ENCODE measurements at regions not wholly inside any gene's neighbourhood (a gene's known extent, or its start where the extent isn't known, plus 50 kb on each side); places are given as distances from the start of the nearest gene placed in this dataset.

DNA sequence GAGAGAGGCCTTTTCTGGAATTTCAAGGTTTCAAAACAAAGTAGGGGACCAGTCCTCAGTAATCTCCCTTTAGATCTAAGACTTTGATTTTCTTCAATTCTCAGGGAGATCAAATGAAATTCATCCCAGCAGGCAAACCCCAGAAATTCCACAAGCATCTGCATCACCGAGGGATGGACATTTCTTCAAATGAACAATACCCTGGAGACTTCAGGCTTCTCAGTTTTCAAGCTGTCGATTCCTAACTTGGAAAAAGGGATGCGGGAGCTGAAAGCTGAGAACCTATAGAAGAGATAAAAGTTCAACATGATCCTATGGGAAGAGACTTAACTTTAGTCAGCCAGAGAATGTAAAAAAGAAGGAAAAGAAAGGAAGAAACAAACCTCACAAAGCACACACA is 296.9 kb upstream of the CDH5 start:
- DNase-seq (ENCODE audit: low spot score) (no peak), ATAC-seq (no peak)

DNA sequence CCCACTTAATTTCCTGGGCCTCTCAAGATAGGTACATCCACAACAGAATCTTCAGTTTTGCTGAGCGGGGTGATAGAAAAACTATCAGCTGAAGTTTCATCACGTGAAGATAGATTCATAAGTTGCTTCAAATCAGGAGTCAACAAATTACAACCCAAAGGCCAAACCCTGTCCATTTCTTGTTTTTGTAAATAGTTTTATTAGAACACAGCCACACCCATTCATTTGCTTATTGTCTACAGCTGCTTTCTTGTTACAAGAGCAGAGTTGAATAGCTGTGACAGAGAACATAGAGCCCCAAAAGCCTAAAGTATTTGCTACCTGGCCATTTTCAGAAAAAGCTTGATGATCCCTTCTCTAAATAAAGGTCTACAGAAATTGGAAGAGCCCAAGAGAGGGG is 300.1 kb upstream of the CDH5 start:
- ATAC-seq (no peak), DNase-seq (ENCODE audit: low spot score) (no peak)

- no peak for ATAC-seq
- DNase-seq (ENCODE audit: low spot score), result no peak
Observed at GRCh38 chr16:66065925-66066324, 300.6 kb upstream of the CDH5 start.

DNA sequence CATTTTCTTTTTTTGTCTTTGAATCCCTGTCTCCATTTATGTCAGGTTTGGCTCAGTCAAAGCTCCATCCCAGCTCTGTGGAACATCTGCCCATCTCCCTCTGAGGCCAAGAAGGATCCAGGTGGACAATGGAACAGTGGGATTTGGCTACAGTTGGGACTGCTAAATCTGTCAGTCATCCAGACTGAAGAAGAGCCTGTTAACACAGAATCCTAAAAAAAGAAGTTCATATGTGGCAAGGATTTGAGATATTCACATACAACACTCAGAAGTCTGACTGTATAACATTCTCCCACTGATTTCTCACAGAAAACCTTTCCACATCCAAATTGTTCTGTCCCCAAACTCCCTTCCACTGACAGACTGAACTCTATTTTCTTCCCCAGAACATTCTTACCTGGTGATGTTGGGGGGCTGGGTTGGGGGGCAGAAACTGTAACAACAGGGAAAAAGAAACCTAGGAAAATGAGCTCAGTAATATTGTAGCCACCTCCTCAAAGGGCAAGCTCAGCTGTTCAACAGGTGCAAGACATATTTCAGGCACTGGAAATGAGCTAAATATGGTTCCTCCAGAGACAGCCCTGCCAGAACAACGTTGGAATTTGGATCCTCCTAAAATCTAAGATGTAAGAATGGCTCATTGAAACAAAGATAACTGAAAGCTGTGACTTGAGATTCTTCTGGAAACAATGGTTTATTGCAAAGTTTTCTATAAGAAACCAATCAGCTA is 301.5 kb upstream of the CDH5 start:
- DNase-seq (ENCODE audit: low spot score) (no peak), ATAC-seq (no peak)

DNA sequence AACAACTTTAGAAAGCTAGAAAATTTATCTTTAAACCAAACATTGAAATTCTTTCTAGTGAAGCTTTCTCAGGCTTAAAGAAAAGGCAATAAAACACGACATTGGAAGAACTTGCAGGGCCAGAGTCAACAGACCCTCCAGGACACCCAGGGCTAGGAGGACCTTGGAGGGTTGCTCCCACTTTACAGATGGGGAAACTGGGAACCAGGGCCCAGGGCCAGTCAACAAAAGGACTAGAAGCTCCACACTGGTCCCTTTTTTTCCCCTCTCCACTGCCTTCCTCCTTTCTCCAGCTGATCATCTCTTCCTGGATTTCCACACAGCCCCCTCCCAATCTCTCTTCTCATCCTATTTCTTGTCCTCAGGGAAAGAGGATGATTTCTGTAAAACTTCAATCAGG is 307.7 kb upstream of the CDH5 start:
- ATAC-seq, result no peak
- DNase-seq (ENCODE audit: low spot score), result no peak

- ATAC-seq (no peak), DNase-seq (ENCODE audit: low spot score) (no peak)
Observed at GRCh38 chr16:66058172-66058691, 308.3 kb upstream of the CDH5 start.

GRCh38 chr16:66057057-66057456 is 309.4 kb upstream of the CDH5 start:
- no peak for ATAC-seq

GRCh38 chr16:66054095-66054494 is 312.4 kb upstream of the CDH5 start:
- ATAC-seq, result no peak
- no peak for DNase-seq (ENCODE audit: low spot score)

More at GRCh38 chr16:66057057-66057456, 309.4 kb upstream of the CDH5 start:
- no peak for DNase-seq (ENCODE audit: low spot score)

- DNase-seq (ENCODE audit: low spot score) (no peak), ATAC-seq (no peak)
Observed at GRCh38 chr16:66052745-66053144, 313.7 kb upstream of the CDH5 start.

DNA sequence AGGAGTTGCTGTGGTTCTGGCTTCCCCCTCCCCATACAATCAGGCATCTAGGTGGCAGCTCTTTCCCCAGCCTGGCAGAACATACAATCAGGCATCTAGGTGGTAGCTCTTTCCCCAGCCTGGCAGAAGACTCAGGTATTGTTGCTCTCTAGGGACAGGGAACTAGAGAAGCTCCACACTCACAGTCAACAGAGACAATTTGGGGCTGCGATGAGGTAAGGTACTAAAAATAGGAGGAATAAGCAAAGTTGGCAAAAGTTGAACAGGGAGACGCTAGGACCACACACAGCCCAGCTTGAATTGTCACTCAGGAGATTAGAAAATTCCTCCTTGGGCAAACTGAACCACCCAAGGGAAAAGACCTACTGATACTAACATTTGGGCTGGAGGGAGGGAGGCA is 315.5 kb upstream of the CDH5 start:
- DNase-seq (ENCODE audit: low spot score) (no peak), ATAC-seq (no peak)

DNA sequence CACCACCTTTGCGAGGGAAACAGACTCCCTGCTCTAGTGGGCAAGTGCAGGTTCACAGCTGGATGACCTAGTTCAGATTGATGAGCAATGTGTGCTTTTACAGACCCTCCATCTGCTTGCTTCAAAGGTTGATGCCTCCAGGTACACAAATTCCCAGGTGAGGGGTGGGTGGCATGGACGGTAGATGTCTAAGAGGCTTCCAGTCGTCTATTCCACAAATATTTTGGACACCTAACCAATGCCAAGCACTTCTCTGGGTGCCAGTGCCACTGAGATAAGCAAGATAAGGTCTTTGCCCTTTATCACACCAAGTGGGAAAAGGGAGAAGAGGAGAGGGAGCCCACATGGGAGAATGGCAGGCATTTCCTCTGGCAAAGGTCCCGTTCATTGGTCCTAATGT is 316.6 kb upstream of the CDH5 start:
- DNase-seq (ENCODE audit: low spot score) (no peak), ATAC-seq (no peak)

DNA sequence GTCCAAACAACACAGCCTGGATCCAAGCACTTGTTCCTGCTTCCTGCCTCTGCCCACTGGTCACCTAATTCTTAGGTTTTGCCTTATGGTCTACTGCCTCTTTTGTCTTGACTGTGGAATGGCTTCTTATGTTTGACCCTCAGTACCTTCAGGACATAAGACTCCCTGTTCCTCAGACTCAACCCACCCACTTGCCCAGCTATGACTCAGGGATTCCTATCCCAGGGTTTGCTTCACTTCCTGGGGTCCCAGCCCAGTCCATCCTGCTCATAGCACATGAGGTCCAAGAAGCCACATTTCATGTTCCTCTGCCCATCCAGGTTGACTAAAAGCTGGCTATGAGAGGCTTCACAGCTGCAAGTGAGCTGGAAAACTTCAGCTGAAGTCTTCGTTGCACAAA is 320.9 kb upstream of the CDH5 start:
- ATAC-seq, result no peak
- no peak for DNase-seq (ENCODE audit: low spot score)

- ATAC-seq, result no peak
- DNase-seq (ENCODE audit: low spot score), result no peak
Observed at GRCh38 chr16:66044556-66044955, 321.9 kb upstream of the CDH5 start.

- DNase-seq (ENCODE audit: low spot score) (no peak), ATAC-seq (no peak)
Observed at GRCh38 chr16:66044089-66044488, 322.4 kb upstream of the CDH5 start.

DNA sequence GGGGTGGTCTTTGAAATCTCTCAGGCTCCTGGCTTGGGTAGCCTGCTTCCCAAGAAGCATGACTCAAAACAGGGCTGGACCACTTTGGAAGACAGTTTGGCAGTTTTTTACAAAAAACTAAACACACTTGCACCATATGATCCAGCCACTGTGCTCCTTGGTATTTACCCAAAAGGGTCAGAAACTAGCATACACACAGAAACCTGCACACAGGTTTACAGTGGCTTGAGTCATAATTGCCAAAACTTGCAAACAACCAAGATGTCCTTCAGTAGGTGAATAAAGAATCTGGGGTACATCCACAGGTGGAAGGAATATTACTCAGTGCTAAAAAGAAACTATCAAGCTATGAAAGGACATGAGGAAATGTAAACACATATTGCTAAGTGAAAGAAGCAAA is 323.2 kb upstream of the CDH5 start:
- ATAC-seq, result no peak
- no peak for DNase-seq (ENCODE audit: low spot score)

DNA sequence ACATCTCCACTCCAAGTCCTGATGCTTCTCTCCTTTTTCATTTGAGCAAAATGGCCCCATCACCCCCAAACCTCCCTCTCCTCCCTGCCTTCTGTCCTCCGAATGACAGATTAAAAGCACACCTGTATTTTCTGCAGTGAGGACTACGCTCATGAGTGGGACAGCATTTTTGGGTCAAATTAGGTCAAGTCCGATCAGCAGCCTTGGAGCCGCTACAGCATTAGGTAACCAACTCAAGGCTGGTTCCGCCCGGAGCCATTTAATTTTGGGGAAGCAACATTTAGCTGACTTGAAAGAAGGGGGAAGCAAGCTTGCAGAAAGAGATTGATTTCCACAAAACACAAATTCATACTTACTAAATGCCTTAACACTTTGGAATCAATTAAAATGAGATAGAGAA is 324.1 kb upstream of the CDH5 start:
- ATAC-seq (no peak), DNase-seq (ENCODE audit: low spot score) (no peak)

DNA sequence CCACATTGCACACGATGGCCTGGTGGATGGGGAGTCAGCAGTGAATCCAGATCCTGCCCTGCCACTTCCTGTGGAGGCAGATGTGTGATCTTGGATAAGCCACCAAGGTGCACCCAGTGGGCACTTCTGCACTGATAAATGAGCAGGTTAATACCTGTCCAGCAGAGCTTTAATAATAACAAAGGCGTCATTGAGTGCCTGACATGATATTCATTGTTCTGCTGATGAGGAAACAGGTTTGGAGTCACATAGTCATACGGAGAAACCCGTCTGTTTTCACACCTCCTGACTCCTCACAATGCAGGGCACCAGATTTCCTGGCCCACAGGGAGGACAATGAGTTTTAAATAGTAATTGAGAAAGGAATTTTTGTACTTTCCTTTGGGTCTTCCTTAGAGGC is 324.6 kb upstream of the CDH5 start:
- DNase-seq (ENCODE audit: low spot score), result no peak
- ATAC-seq, result no peak

DNA sequence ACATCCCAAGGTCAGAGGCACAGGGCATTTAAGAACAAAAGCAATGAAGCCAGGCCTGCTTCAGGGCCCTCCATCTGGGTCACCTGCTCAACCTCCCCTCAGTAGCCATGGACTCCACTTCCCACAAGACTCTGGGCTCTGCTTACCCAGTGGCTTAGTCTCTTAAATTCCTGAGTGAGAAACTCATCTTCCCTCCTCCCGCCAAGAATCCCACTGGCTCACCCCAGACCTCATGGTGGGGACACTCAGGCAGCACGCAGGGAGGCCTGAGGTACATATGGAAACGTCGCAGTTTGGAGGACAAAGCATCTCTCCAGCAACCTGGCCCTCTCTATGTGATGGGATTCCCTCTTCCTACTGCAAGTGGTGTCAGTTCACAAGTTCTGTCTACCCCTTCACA is 326.7 kb upstream of the CDH5 start:
- no peak for ATAC-seq
- no peak for DNase-seq (ENCODE audit: low spot score)

GRCh38 chr16:66036793-66037715 is 329.4 kb upstream of the CDH5 start:
- ATAC-seq (no peak), DNase-seq (ENCODE audit: low spot score) (no peak)

GRCh38 chr16:66036184-66036583 is 330.3 kb upstream of the CDH5 start:
- DNase-seq (ENCODE audit: low spot score) (no peak), ATAC-seq (no peak)

- ATAC-seq (peak; percentile 96), DNase-seq (ENCODE audit: low spot score) (peak; percentile 80)
Observed at GRCh38 chr16:66035096-66035495, 331.4 kb upstream of the CDH5 start.

DNA sequence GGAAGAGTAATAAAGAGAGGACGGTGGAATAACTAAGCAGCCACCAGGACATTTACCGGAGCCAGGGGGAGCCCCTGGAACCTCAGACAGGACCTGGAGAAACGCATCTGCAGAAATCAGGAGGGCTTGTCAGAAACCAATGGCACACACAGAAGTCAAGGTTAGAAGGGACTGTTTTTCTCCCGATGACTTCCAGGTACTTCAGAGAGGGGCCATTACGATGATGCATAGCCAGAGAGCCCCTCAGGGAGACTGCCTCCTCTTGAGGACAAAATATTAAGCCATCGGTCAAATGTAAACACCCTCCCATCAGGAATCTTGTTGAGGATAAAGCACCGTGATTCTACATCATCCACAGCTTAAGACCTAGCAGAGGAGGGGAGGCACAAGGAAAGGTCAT is 333.6 kb upstream of the CDH5 start:
- no peak for DNase-seq (ENCODE audit: low spot score)
- no peak for ATAC-seq

Data from left lobe of liver (tissue), 2 donors.